K562 (cell line): ENCODE measurements at regions not wholly inside any gene's neighbourhood (a gene's known extent, or its start where the extent isn't known, plus 50 kb on each side); places are given as distances from the start of the nearest gene placed in this dataset.

ENCODE experiments used
- ATAC-seq: fragments of 200-7000 bp; cut with Tn5 transposase; 3 replicates; pipeline ENCODE4 v1.9.1; 2020; ENCODE audit warnings: moderate library complexity
- BruUV-seq: library from RNA; stranded (reverse); fragments of 400-500 nt; replicated peaks from 2 replicates; lab custom pipeline; 2021; lab: Mats Ljungman, UMichigan
- CTCF ChIA-PET: fragments of 300-600 bp; formaldehyde crosslinking; extraction: SDS; loops from one replicate; lab custom pipeline; 2021; ENCODE audit warnings: low intra/inter-chr PET ratio; lab: Yijun Ruan, JAX
- POLR2A ChIA-PET: fragments of 300-600, 350-650 bp; sonication (Branson Sonifier 250); formaldehyde crosslinking; extraction: SDS; loops from one replicate; lab custom pipeline; 2021; ENCODE audit warnings: antibody characterized with exemption, inconsistent platforms; lab: Yijun Ruan, JAX
- DNase-seq, 4 experiments: peaks; one replicate each; pipeline versions ENCODE4 v3.0.0 to v3.0.0-alpha.2; 2011 to 2018; ENCODE audit warnings: low spot score in 3 of 4, mixed read lengths in 3 of 4; ENCODE audit errors: extremely low read depth in 1 of 4
- FAIRE-seq: peaks from 2 replicates; lab custom pipeline; 2011; peaks lifted over from hg19 to GRCh38; lab: Jason Lieb, UNC
- H2AFZ ChIP-seq: 2 replicates; pipeline ENCODE4 v1.6.0; 2011; ENCODE audit warnings: low read depth, low read length, control low read depth, inconsistent platforms
- H3K27ac ChIP-seq: fragments of 200-600 bp; 3 replicates; pipeline ENCODE4 v1.8.0; 2011; ENCODE audit warnings: low read depth, mild to moderate bottlenecking, control low read depth, inconsistent platforms, low read length, moderate library complexity, mixed read lengths; ENCODE audit errors: extremely low read depth
- H3K27me3 ChIP-seq, 2 experiments: fragments of 300-600 bp in 1 of 2; 2 replicates in 1 of 2; 3 replicates in 1 of 2; pipeline versions ENCODE4 v1.6.0 to v1.8.0; 2011; ENCODE audit warnings: inconsistent platforms in 2 of 2, low read length in 2 of 2, mild to moderate bottlenecking in 1 of 2, mixed read lengths in 1 of 2, moderate library complexity in 1 of 2; ENCODE audit not compliant: control insufficient read depth in 2 of 2, insufficient read depth in 2 of 2
- H3K36me3 ChIP-seq: fragments of 300-600 bp; 3 replicates; pipeline ENCODE4 v1.8.0; 2011; ENCODE audit warnings: mild to moderate bottlenecking, low read length, inconsistent platforms; ENCODE audit not compliant: control insufficient read depth, insufficient read depth
- H3K4me1 ChIP-seq, 2 experiments: fragments of 200-600 bp in 1 of 2; replicated peaks in 1 of 2; 2 replicates in 1 of 2; 3 replicates in 1 of 2; pipeline versions ENCODE4 v1.5.1 to v1.8.0; 2011; ENCODE audit warnings: inconsistent platforms in 2 of 2, low read length in 2 of 2, mild to moderate bottlenecking in 1 of 2, mixed read lengths in 1 of 2, moderate library complexity in 1 of 2; ENCODE audit not compliant: control insufficient read depth in 2 of 2, insufficient read depth in 2 of 2
- H3K4me2 ChIP-seq: 2 replicates; pipeline ENCODE4 v1.6.1; 2011; ENCODE audit warnings: low read length, control low read depth, inconsistent platforms, mixed read lengths; ENCODE audit not compliant: insufficient read depth
- H3K4me3 ChIP-seq: fragments of 200-600 bp; sonication (generic), shearing (Covaris generic); 2 replicates; pipeline ENCODE4 v1.5.1; 2016; ENCODE audit warnings: control low read depth, inconsistent platforms
- H3K79me2 ChIP-seq: fragments of 200-600 bp; 3 replicates; pipeline ENCODE4 v1.8.0; 2011; ENCODE audit warnings: low read length, inconsistent platforms; ENCODE audit not compliant: control insufficient read depth, insufficient read depth
- H3K9ac ChIP-seq, 2 experiments: 2 replicates each; pipeline versions ENCODE4 v1.6.0 to v1.6.1; 2011; ENCODE audit warnings: low read depth in 2 of 2, low read length in 2 of 2, control low read depth in 1 of 2, inconsistent platforms in 1 of 2, mild to moderate bottlenecking in 1 of 2, mixed read lengths in 1 of 2; ENCODE audit not compliant: insufficient read depth in 1 of 2
- H3K9me1 ChIP-seq: one replicate; pipeline ENCODE4 v1.6.0; 2011; ENCODE audit warnings: inconsistent platforms, mild to moderate bottlenecking, low read length, moderate library complexity; ENCODE audit not compliant: control insufficient read depth, insufficient read depth
- H3K9me3 ChIP-seq: replicated peaks from 2 replicates; pipeline ENCODE4 v1.5.1; 2011; ENCODE audit warnings: low read depth, low read length, inconsistent platforms; ENCODE audit not compliant: control insufficient read depth, insufficient read depth
- H4K20me1 ChIP-seq: replicated peaks from 2 replicates; pipeline ENCODE4 v1.6.1; 2011; ENCODE audit warnings: low read length, inconsistent platforms, mixed read lengths; ENCODE audit not compliant: control insufficient read depth, insufficient read depth
- BMI1 ChIP-seq: fragments of 150-350 bp; IDR thresholded peaks from 2 replicates; pipeline ENCODE4 v1.6.1; 2014; ENCODE audit warnings: low read length
- C11orf30 ChIP-seq: fragments of 450-650 bp; IDR thresholded peaks from 2 replicates; pipeline ENCODE4 v1.6.1; 2016; ENCODE audit warnings: low read depth, mild to moderate bottlenecking
- CAMTA2 ChIP-seq: fragments of 250-450 bp; sonication (Bioruptor Pico); conservative IDR thresholded peaks from 2 replicates; pipeline ENCODE4 v1.5.1; 2022
- CEBPB ChIP-seq: fragments of 450-650 bp; IDR thresholded peaks from 2 replicates; pipeline ENCODE4 v1.6.1; 2016; ENCODE audit warnings: missing genetic modification characterization, missing compliant biosample characterization
- CLOCK ChIP-seq: fragments of 250-450 bp; sonication (Bioruptor Pico); IDR thresholded peaks from 2 replicates; pipeline ENCODE4 v1.4.0; 2020; ENCODE audit warnings: mild to moderate bottlenecking, moderate library complexity, borderline replicate concordance
- EWSR1 ChIP-seq: fragments of 450-650 bp; IDR thresholded peaks from 2 replicates; pipeline ENCODE4 v1.6.1; 2018; ENCODE audit warnings: borderline replicate concordance, mild to moderate bottlenecking, low read depth, moderate library complexity; ENCODE audit not compliant: partially characterized antibody
- FOXK1 ChIP-seq: sonication (generic); formaldehyde crosslinking; IDR thresholded peaks from 2 replicates; pipeline ENCODE4 v1.8.0; 2022; ENCODE audit warnings: missing genetic modification reagents, mild to moderate bottlenecking, borderline replicate concordance
- MYNN ChIP-seq, 2 experiments: sonication (generic); formaldehyde crosslinking in 1 of 2; IDR thresholded peaks; 2 replicates each; pipeline versions ENCODE4 v1.5.0 to v1.6.1; 2016 to 2020; ENCODE audit warnings: antibody characterized with exemption in 1 of 2, missing genetic modification reagents in 1 of 2
- NELFE ChIP-seq: IDR thresholded peaks from 2 replicates; pipeline ENCODE4 v1.6.1; 2011; ENCODE audit warnings: mild to moderate bottlenecking; ENCODE audit not compliant: insufficient read depth, insufficient read length
- POLR3A ChIP-seq: IDR thresholded peaks from 2 replicates; pipeline ENCODE4 v1.6.1; 2011; ENCODE audit warnings: borderline replicate concordance, mild to moderate bottlenecking, moderate library complexity; ENCODE audit not compliant: insufficient read length, insufficient read depth; ENCODE audit errors: extremely low read depth
- RHOXF2B ChIP-seq: fragments of 250-450 bp; sonication (Bioruptor Pico); conservative IDR thresholded peaks from 2 replicates; pipeline ENCODE4 v1.5.1; 2021
- TAF1 ChIP-seq: IDR thresholded peaks from 2 replicates; pipeline ENCODE4 v1.6.1; 2011; ENCODE audit warnings: mild to moderate bottlenecking, low read length, moderate library complexity; ENCODE audit not compliant: insufficient read depth, control insufficient read depth, severe bottlenecking; ENCODE audit errors: extremely low read depth
- ZBTB49 ChIP-seq: sonication (generic); formaldehyde crosslinking; IDR thresholded peaks from 2 replicates; pipeline ENCODE4 v1.8.0; 2022; ENCODE audit warnings: missing genetic modification reagents, mild to moderate bottlenecking, borderline replicate concordance
- ZC3H8 ChIP-seq: fragments of 450-650 bp; IDR thresholded peaks from 2 replicates; pipeline ENCODE4 v1.6.1; 2017
- ZKSCAN1 ChIP-seq: fragments of 150-350 bp; IDR thresholded peaks from 2 replicates; pipeline ENCODE4 v1.6.1; 2016; ENCODE audit warnings: low read depth, low read length
- ZNF644 ChIP-seq: fragments of 200-800 bp; sonication (Bioruptor generic); IDR thresholded peaks from 2 replicates; pipeline ENCODE4 v1.6.1; 2016; ENCODE audit warnings: low read depth, missing genetic modification characterization, missing compliant biosample characterization
- WGBS: fragments of 100-300 bp; shearing (Covaris generic); methylation state at CpG from one replicate; pipeline ENCODE4 v1.1.6; 2016; ENCODE audit warnings: low coverage, mixed read lengths; ENCODE audit not compliant: insufficient coverage; ENCODE audit errors: missing lambda C conversion rate; 5-methylcytosine and 5-hydroxymethylcytosine counted together
- in situ Hi-C: fragments of 300-500 bp; cut with MboI; formaldehyde crosslinking; loops from 4 replicates; pipeline ENCODE4 v1.15.0; 2018; ENCODE audit warnings: inconsistent platforms, mixed read lengths
- intact Hi-C: fragments of 100-400 bp; cut with micrococcal nuclease; formaldehyde crosslinking; loops from 2 replicates; pipeline ENCODE4 v1.14.2; 2022

- no peak for FAIRE-seq
- POLR2A ChIA-PET: no interaction called here
Measured at GRCh38 chr13:58119804-58120203, 488.3 kb downstream of the PCDH17 start.

More at GRCh38 chr13:58119804-58120203, 488.3 kb downstream of the PCDH17 start:
- Histone ChIP-seq H3K27me3 (no peaks in the 10 kb centered on the region), H2AFZ (no peak overlapping the region), H3K79me2 (no peaks in the 10 kb centered on the region), H3K27ac (no peak overlapping the region), H3K9me1 (no peaks in the 10 kb centered on the region), H3K9me3 (no peaks in the 10 kb centered on the region), H3K4me3 (no peak overlapping the region), H3K9ac (no peak overlapping the region), H4K20me1 (no peaks in the 10 kb centered on the region), H3K36me3 (no peaks in the 10 kb centered on the region), H3K4me1 (no peaks in the 10 kb centered on the region), H3K4me2 (no peak overlapping the region)
- TF ChIP-seq FOXK1 (no peak), ZKSCAN1 (no peak), MYNN (IDR thresholded peaks at IDR 0.05) (no peak), MYNN (CRISPR knock-in tag; IDR thresholded peaks at IDR 0.05) (no peak), TAF1 (no peak), ZC3H8 (no peak), BMI1 (no peak), ZNF644 (tag) (no peak), CEBPB (tag) (no peak), C11orf30 (no peak), ZBTB49 (CRISPR knock-in tag) (no peak), EWSR1 (no peak), NELFE (no peak), CAMTA2 (no peak), CLOCK (no peak), POLR3A (no peak), RHOXF2B (CRISPR knock-in tag) (no peak)
- intact Hi-C loops (no loop called here), in situ Hi-C loops (no loop called here)
- no peak for DNase-seq
- BruUV-seq: no TSS peak
- 0% methylated on average over 2 of the region's 2 CpGs for WGBS
- CTCF ChIA-PET: no interaction called here
- no peak for ATAC-seq
